ENCODE measurements at regions not wholly inside any gene's neighbourhood (a gene's known extent, or its start where the extent isn't known, plus 50 kb on each side); places are given as distances from the start of the nearest gene placed in this dataset.

- TF ChIP-seq CTCF (IDR thresholded peaks at IDR 0.05; ENCODE audit: borderline replicate concordance, control extremely low read depth, extremely low read depth, insufficient read depth, missing control alignments) = no peak
- in situ Hi-C loops (cut with MboI; ENCODE audit: low sequenced_read_pairs, unreplicated experiment) = no loop called here
- DNase-seq (ENCODE audit: low spot score) = no peak
Observed at GRCh38 chr3:174409086-174409743, 449.9 kb upstream of the NAALADL2 start.

GRCh38 chr3:174413062-174413912 lies 445.8 kb upstream of the NAALADL2 start:
- in situ Hi-C loops (cut with MboI; ENCODE audit: low sequenced_read_pairs, unreplicated experiment) = no loop called here
- no peak for DNase-seq (ENCODE audit: low spot score)
- TF ChIP-seq CTCF (IDR thresholded peaks at IDR 0.05; ENCODE audit: borderline replicate concordance, control extremely low read depth, extremely low read depth, insufficient read depth, missing control alignments) = no peak

GRCh38 chr3:174414902-174415301 lies 444.2 kb upstream of the NAALADL2 start:
- no peak for DNase-seq (ENCODE audit: low spot score)
- no peak for TF ChIP-seq CTCF (IDR thresholded peaks at IDR 0.05; ENCODE audit: borderline replicate concordance, control extremely low read depth, extremely low read depth, insufficient read depth, missing control alignments)
- in situ Hi-C loops (cut with MboI; ENCODE audit: low sequenced_read_pairs, unreplicated experiment) = no loop called here

GRCh38 chr3:174417573-174417972 lies 441.6 kb upstream of the NAALADL2 start:
- no peak for DNase-seq (ENCODE audit: low spot score)
- in situ Hi-C loops (cut with MboI; ENCODE audit: low sequenced_read_pairs, unreplicated experiment) = no loop called here
- TF ChIP-seq CTCF (IDR thresholded peaks at IDR 0.05; ENCODE audit: borderline replicate concordance, control extremely low read depth, extremely low read depth, insufficient read depth, missing control alignments) = no peak

- no peak for DNase-seq (ENCODE audit: low spot score)
- in situ Hi-C loops (cut with MboI; ENCODE audit: low sequenced_read_pairs, unreplicated experiment) = no loop called here
- TF ChIP-seq CTCF (IDR thresholded peaks at IDR 0.05; ENCODE audit: borderline replicate concordance, control extremely low read depth, extremely low read depth, insufficient read depth, missing control alignments) = no peak
Observed at GRCh38 chr3:174419216-174419615, 439.9 kb upstream of the NAALADL2 start.

GRCh38 chr3:174423936-174424335 lies 435.2 kb upstream of the NAALADL2 start:
- TF ChIP-seq CTCF (IDR thresholded peaks at IDR 0.05; ENCODE audit: borderline replicate concordance, control extremely low read depth, extremely low read depth, insufficient read depth, missing control alignments) = no peak
- no peak for DNase-seq (ENCODE audit: low spot score)
- in situ Hi-C loops (cut with MboI; ENCODE audit: low sequenced_read_pairs, unreplicated experiment) = no loop called here
